ENCODE measurements at regions not wholly inside any gene's neighbourhood (a gene's known extent, or its start where the extent isn't known, plus 50 kb on each side); places are given as distances from the start of the nearest gene placed in this dataset.

- no peak overlapping the region for H3K4me3 ChIP-seq
- no peaks in the 10 kb centered on the region for H3K36me3 ChIP-seq (ENCODE audit: low read depth, missing control alignments)
- intact Hi-C loops (cut with DNase I; ENCODE audit: low total_unique reads): no loop called here
- TF ChIP-seq CTCF (IDR thresholded peaks at IDR 0.05): no peak
- TF ChIP-seq POLR2A (IDR thresholded peaks at IDR 0.05): no peak
- no peaks in the 10 kb centered on the region for H3K27me3 ChIP-seq
- no peak overlapping the region for H3K27ac ChIP-seq
- no peaks in the 10 kb centered on the region for H3K9me3 ChIP-seq
- H3K4me1 ChIP-seq: peaks cover 6% of the 10 kb centered on the region
- no peak for DNase-seq
- 88 to 94% methylated on average over 7 of the region's 7 CpGs for WGBS, 2 donors
These were observed 52.6 kb upstream of the ZNF32 start for GRCh38 chr10:43701295-43701694.

- intact Hi-C loops (cut with DNase I; ENCODE audit: low total_unique reads): no loop called here
- Histone ChIP-seq H3K27me3 (no peaks in the 10 kb centered on the region), H3K27ac (no peak overlapping the region), H3K9me3 (no peaks in the 10 kb centered on the region), H3K4me3 (no peak overlapping the region), H3K4me1 (peaks cover 6% of the 10 kb centered on the region), H3K36me3 (ENCODE audit: low read depth, missing control alignments) (no peaks in the 10 kb centered on the region)
- no peak for TF ChIP-seq POLR2A (IDR thresholded peaks at IDR 0.05)
- TF ChIP-seq CTCF (IDR thresholded peaks at IDR 0.05): no peak
- DNase-seq: no peak
- WGBS, 2 donors: 43 to 58% methylated on average over 4 of the region's 4 CpGs
These were observed 51.6 kb upstream of the ZNF32 start for GRCh38 chr10:43700306-43700705.

DNA sequence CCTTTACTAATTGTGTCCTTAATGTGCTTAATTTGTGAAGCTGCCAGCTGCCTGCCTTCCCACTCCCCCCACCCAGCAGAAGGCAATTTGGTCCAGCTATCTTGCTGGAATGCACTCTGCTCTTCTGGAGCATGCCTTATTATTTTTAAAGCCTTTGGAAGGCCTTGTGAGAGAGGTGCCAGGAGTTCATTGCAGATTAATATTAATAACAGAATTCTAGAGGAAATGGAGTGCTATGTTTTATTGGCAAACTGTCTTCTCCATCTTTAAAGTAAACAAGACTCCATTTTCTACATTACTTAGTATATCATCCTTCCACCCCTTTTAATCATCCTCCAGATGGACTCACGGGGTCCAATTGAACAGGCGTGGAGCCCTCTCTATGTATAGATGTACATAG lies 50.8 kb upstream of the ZNF32 start:
- H3K36me3 ChIP-seq (ENCODE audit: low read depth, missing control alignments): no peaks in the 10 kb centered on the region
- 83 to 89% methylated on average over 2 of the region's 2 CpGs for whole genome bisulfite sequencing, 2 donors
- TF ChIP-seq CTCF (IDR thresholded peaks at IDR 0.05) (no peak), POLR2A (IDR thresholded peaks at IDR 0.05) (no peak)
- DNase-seq: no peak
- no peaks in the 10 kb centered on the region for H3K27me3 ChIP-seq
- H3K4me3 ChIP-seq: no peak overlapping the region
- intact Hi-C loops (cut with DNase I; ENCODE audit: low total_unique reads): no loop called here
- peaks cover 6% of the 10 kb centered on the region for H3K4me1 ChIP-seq
- no peaks in the 10 kb centered on the region for H3K9me3 ChIP-seq
- no peak overlapping the region for H3K27ac ChIP-seq

Small RNA genes in the stretch of these regions (small RNA-seq; reads per million reads assigned to genes)
- 0 reads per million in 2 donors for gene UQCRHP3
